ENCODE measurements at regions not wholly inside any gene's neighbourhood (a gene's known extent, or its start where the extent isn't known, plus 50 kb on each side); places are given as distances from the start of the nearest gene placed in this dataset.

- TF ChIP-seq E2F6 (IDR thresholded peaks at IDR 0.05; ENCODE audit: borderline replicate concordance in 1 of 2, extremely low read depth in 1 of 2, insufficient read depth in 1 of 2, insufficient read length in 1 of 2, low read depth in 1 of 2, low read length in 1 of 2, poor library complexity in 1 of 2, severe bottlenecking in 1 of 2) = no peak
- TF ChIP-seq ESRRA (IDR thresholded peaks at IDR 0.05; ENCODE audit: borderline replicate concordance, low read depth) = no peak
- TF ChIP-seq, protein P1, sequence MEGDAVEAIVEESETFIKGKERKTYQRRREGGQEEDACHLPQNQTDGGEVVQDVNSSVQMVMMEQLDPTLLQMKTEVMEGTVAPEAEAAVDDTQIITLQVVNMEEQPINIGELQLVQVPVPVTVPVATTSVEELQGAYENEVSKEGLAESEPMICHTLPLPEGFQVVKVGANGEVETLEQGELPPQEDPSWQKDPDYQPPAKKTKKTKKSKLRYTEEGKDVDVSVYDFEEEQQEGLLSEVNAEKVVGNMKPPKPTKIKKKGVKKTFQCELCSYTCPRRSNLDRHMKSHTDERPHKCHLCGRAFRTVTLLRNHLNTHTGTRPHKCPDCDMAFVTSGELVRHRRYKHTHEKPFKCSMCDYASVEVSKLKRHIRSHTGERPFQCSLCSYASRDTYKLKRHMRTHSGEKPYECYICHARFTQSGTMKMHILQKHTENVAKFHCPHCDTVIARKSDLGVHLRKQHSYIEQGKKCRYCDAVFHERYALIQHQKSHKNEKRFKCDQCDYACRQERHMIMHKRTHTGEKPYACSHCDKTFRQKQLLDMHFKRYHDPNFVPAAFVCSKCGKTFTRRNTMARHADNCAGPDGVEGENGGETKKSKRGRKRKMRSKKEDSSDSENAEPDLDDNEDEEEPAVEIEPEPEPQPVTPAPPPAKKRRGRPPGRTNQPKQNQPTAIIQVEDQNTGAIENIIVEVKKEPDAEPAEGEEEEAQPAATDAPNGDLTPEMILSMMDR (IDR thresholded peaks at IDR 0.05 in 2 of 3, conservative IDR thresholded peaks at IDR 0.05 in 1 of 3; ENCODE audit: insufficient read depth in 2 of 3, low read depth in 1 of 3, low read length in 3 of 3) = no peak
Observed at GRCh38 chr4:23962462-23962861, 72.6 kb upstream of the PPARGC1A start.
